Keratinocyte (primary cell): ENCODE measurements at regions not wholly inside any gene's neighbourhood (a gene's known extent, or its start where the extent isn't known, plus 50 kb on each side); places are given as distances from the start of the nearest gene placed in this dataset.

ENCODE experiments used
- DNase-seq: peaks from one replicate; pipeline ENCODE4 v3.0.0-alpha.2; 2011; ENCODE audit warnings: low read depth, missing footprints, low spot score
- FAIRE-seq: peaks from 2 replicates; lab custom pipeline; 2011; peaks lifted over from hg19 to GRCh38; lab: Jason Lieb, UNC
- H2AFZ ChIP-seq: 2 replicates; pipeline ENCODE4 v1.6.0; 2012; ENCODE audit warnings: low read length, control low read depth, inconsistent platforms; ENCODE audit not compliant: control insufficient read depth
- H3K27ac ChIP-seq: 2 replicates; pipeline ENCODE4 v1.5.1; 2011; ENCODE audit warnings: low read length; ENCODE audit not compliant: control insufficient read depth, insufficient read depth
- H3K27me3 ChIP-seq: 3 replicates; pipeline ENCODE4 v1.6.0; 2011; ENCODE audit warnings: low read length; ENCODE audit not compliant: control insufficient read depth, insufficient read depth; ENCODE audit errors: extremely low read depth
- H3K36me3 ChIP-seq, 2 experiments: 2 replicates in 1 of 2; 3 replicates in 1 of 2; pipeline ENCODE4 v1.5.1; 2011; ENCODE audit warnings: low read length in 2 of 2, mild to moderate bottlenecking in 1 of 2; ENCODE audit not compliant: control insufficient read depth in 2 of 2, insufficient read depth in 2 of 2; ENCODE audit errors: extremely low read depth in 1 of 2
- H3K4me1 ChIP-seq: 3 replicates; pipeline ENCODE4 v1.5.1; 2011; ENCODE audit warnings: low read length; ENCODE audit not compliant: control insufficient read depth, insufficient read depth; ENCODE audit errors: extremely low read depth
- H3K4me2 ChIP-seq: 3 replicates; pipeline ENCODE4 v1.6.0; 2011; ENCODE audit warnings: low read depth, low read length; ENCODE audit not compliant: control insufficient read depth, insufficient read depth; ENCODE audit errors: extremely low read depth
- H3K4me3 ChIP-seq, 3 experiments: fragments of 200-600 bp in 1 of 3; sonication (generic) in 1 of 3; 2 replicates in 2 of 3; 3 replicates in 1 of 3; pipeline ENCODE4 v1.5.1; 2011 to 2016; ENCODE audit warnings: low read length in 3 of 3, mild to moderate bottlenecking in 3 of 3, control low read depth in 2 of 3, inconsistent platforms in 1 of 3, low read depth in 1 of 3, mixed read lengths in 1 of 3, mixed run types in 1 of 3, moderate library complexity in 1 of 3; ENCODE audit not compliant: control insufficient read depth in 2 of 3, insufficient read depth in 2 of 3; ENCODE audit errors: extremely low read depth in 1 of 3
- H3K79me2 ChIP-seq: 2 replicates; pipeline ENCODE4 v1.6.0; 2012; ENCODE audit warnings: low read length; ENCODE audit not compliant: control insufficient read depth, insufficient read depth
- H3K9ac ChIP-seq: 3 replicates; pipeline ENCODE4 v1.6.0; 2011; ENCODE audit warnings: low read length; ENCODE audit not compliant: control insufficient read depth, insufficient read depth; ENCODE audit errors: extremely low read depth
- H3K9me1 ChIP-seq: 3 replicates; pipeline ENCODE4 v1.6.0; 2011; ENCODE audit warnings: low read length; ENCODE audit not compliant: control insufficient read depth, insufficient read depth; ENCODE audit errors: extremely low read depth
- H3K9me3 ChIP-seq: 2 replicates; pipeline ENCODE4 v1.5.1; 2012; ENCODE audit warnings: low read depth, low read length; ENCODE audit not compliant: control insufficient read depth
- H4K20me1 ChIP-seq: 3 replicates; pipeline ENCODE4 v1.6.0; 2011; ENCODE audit warnings: low read length; ENCODE audit not compliant: control insufficient read depth, insufficient read depth; ENCODE audit errors: extremely low read depth
- EZH2 ChIP-seq: IDR thresholded peaks from one replicate; pipeline ENCODE4 v1.6.1; 2012; ENCODE audit warnings: inconsistent platforms, mild to moderate bottlenecking, low read length, moderate library complexity
- dilution Hi-C: fragments of 300-500 bp; cut with MboI; formaldehyde crosslinking; loops from one replicate; pipeline ENCODE4 v1.7.0; 2020; ENCODE audit warnings: low sequenced_read_pairs; ENCODE audit not compliant: extremely low pct_ligation_motif_present
- TF ChIP-seq, protein P1 (sequence below), 3 experiments: IDR thresholded peaks in 1 of 3; conservative IDR thresholded peaks in 1 of 3; optimal IDR thresholded peaks in 1 of 3; 2 replicates in 2 of 3; 3 replicates in 1 of 3; pipeline versions ENCODE3 to v1.5.1; 2011; ENCODE audit warnings: low read length in 3 of 3, mild to moderate bottlenecking in 3 of 3, moderate library complexity in 2 of 3, control low read depth in 1 of 3, inconsistent platforms in 1 of 3; ENCODE audit not compliant: insufficient read depth in 2 of 3; ENCODE audit errors: extremely low read depth in 1 of 3

- TF ChIP-seq EZH2 = no peak
- TF ChIP-seq, protein P1, sequence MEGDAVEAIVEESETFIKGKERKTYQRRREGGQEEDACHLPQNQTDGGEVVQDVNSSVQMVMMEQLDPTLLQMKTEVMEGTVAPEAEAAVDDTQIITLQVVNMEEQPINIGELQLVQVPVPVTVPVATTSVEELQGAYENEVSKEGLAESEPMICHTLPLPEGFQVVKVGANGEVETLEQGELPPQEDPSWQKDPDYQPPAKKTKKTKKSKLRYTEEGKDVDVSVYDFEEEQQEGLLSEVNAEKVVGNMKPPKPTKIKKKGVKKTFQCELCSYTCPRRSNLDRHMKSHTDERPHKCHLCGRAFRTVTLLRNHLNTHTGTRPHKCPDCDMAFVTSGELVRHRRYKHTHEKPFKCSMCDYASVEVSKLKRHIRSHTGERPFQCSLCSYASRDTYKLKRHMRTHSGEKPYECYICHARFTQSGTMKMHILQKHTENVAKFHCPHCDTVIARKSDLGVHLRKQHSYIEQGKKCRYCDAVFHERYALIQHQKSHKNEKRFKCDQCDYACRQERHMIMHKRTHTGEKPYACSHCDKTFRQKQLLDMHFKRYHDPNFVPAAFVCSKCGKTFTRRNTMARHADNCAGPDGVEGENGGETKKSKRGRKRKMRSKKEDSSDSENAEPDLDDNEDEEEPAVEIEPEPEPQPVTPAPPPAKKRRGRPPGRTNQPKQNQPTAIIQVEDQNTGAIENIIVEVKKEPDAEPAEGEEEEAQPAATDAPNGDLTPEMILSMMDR (optimal IDR thresholded peaks at IDR 0.05 in 1 of 3, IDR thresholded peaks at IDR 0.05 in 1 of 3, conservative IDR thresholded peaks at IDR 0.05 in 1 of 3; ENCODE audit: extremely low read depth in 1 of 3, insufficient read depth in 2 of 3, low read length in 3 of 3) = no peak
- dilution Hi-C loops = no loop called here
- no peak overlapping the region for H3K4me3 ChIP-seq
- no peaks in the 10 kb centered on the region for H3K9me1 ChIP-seq
- H3K9me3 ChIP-seq = peaks cover 2% of the 10 kb centered on the region
- no peak overlapping the region for H3K27ac ChIP-seq
- no peak overlapping the region for H2AFZ ChIP-seq
- H3K36me3 ChIP-seq = no peaks in the 10 kb centered on the region
- H3K4me2 ChIP-seq = no peak overlapping the region
- no peaks in the 10 kb centered on the region for H3K4me1 ChIP-seq
- DNase-seq = no peak
- H3K9ac ChIP-seq = no peak overlapping the region
- no peaks in the 10 kb centered on the region for H3K27me3 ChIP-seq
- FAIRE-seq = no peak
- H3K79me2 ChIP-seq = no peaks in the 10 kb centered on the region
- no peaks in the 10 kb centered on the region for H4K20me1 ChIP-seq
Measured at GRCh38 chr7:153090209-153090608, 330.7 kb downstream of the ACTR3B start.

DNA sequence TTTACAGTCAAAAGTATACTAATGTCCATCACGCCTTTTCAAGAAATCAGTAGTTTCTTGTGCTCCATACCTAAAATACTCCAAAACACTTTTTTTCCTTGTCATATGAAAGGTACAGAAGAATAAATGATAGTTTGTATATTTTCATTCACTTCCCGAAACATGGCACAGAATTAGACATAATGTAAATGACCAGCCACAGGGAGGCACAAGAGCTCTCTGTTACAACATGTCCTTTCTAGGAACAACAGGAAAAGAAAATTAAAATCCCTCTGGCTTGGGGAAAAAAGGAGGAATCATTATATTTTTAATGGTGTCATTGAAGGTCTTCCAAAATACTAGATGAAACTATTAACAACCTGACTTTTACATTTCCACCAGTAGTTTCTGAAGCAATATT is 331.2 kb downstream of the ACTR3B start:
- H3K27ac ChIP-seq = no peak overlapping the region
- H3K79me2 ChIP-seq = no peaks in the 10 kb centered on the region
- H3K9me3 ChIP-seq = peaks cover 2% of the 10 kb centered on the region
- DNase-seq (no peak), FAIRE-seq (no peak)
- H3K9me1 ChIP-seq = no peaks in the 10 kb centered on the region
- no peaks in the 10 kb centered on the region for H3K27me3 ChIP-seq
- no peaks in the 10 kb centered on the region for H3K4me1 ChIP-seq
- H3K4me3 ChIP-seq = no peak overlapping the region
- no peak for TF ChIP-seq EZH2
- TF ChIP-seq, protein P1 (optimal IDR thresholded peaks at IDR 0.05 in 1 of 3, IDR thresholded peaks at IDR 0.05 in 1 of 3, conservative IDR thresholded peaks at IDR 0.05 in 1 of 3; ENCODE audit: extremely low read depth in 1 of 3, insufficient read depth in 2 of 3, low read length in 3 of 3) = no peak
- no peaks in the 10 kb centered on the region for H4K20me1 ChIP-seq
- H3K36me3 ChIP-seq = no peaks in the 10 kb centered on the region
- H3K9ac ChIP-seq = no peak overlapping the region
- H2AFZ ChIP-seq = no peak overlapping the region
- dilution Hi-C loops = no loop called here
- no peak overlapping the region for H3K4me2 ChIP-seq
